IPS-18c (cell line): ENCODE measurements at regions not wholly inside any gene's neighbourhood (a gene's known extent, or its start where the extent isn't known, plus 50 kb on each side); places are given as distances from the start of the nearest gene placed in this dataset.
"Not testable (repeated sequence)": the region's sequence is repeated elsewhere in the genome, so short reads cannot be mapped to it uniquely, and the experiment has no call there.

ENCODE experiments used
- H3K4me3 ChIP-seq: 2 replicates; pipeline ENCODE4 v1.7.0; 2013; ENCODE audit warnings: low read depth, mild to moderate bottlenecking, low read length, moderate library complexity; ENCODE audit not compliant: insufficient read depth
- H3K9me3 ChIP-seq: one replicate; pipeline ENCODE4 v1.6.1; 2013; ENCODE audit warnings: mild to moderate bottlenecking, low read length, moderate library complexity; ENCODE audit not compliant: control insufficient read depth, insufficient read depth

GRCh38 chr5:57870267-57870666 is 387.7 kb upstream of the ACTBL2 start:
- not testable (repeated sequence) for H3K9me3 ChIP-seq, H3K4me3 ChIP-seq

DNA sequence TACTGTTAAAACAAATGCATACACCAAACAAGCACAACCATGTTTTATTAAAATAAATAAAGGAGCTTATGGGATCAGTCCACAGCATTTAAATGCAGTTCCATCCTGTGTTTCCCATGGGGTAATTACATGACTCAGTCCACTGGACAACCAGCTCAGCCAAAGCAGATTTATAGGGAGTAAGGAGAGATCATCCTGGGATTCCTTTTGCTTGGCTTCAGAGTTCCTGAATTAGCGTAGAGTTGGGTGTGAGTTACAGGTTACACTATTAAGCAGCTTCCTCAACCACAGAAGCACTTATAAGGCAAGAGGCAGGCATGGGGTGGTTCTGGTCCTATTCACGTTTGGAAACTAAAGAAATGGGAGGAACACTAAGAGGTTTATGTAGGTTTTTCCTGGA is 381.1 kb upstream of the ACTBL2 start:
- Histone ChIP-seq H3K9me3 (no peaks in the 10 kb centered on the region), H3K4me3 (no peak overlapping the region)

DNA sequence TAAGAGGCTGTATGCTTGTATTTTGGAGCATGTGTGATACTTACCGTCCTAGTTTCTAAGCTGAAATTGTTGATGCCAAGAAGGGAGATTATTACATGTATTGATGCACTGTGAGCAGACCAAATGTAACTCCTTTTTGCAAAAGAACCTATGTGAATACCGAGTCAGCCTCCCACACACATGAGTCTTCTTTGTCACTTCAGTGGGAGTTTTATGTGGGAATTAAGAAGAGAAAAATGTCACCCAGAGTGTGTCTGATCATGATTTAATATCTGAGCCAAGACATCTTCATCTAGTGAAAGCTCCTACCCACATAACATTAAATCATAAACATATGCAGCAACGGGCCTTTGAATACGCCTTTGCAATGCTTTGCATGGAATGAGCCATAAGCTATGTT is 380.3 kb upstream of the ACTBL2 start:
- H3K4me3 ChIP-seq, result no peak overlapping the region
- no peaks in the 10 kb centered on the region for H3K9me3 ChIP-seq

- H3K9me3 ChIP-seq, result no peaks in the 10 kb centered on the region
- no peak overlapping the region for H3K4me3 ChIP-seq
Observed at GRCh38 chr5:57862471-57862911, 379.9 kb upstream of the ACTBL2 start.

DNA sequence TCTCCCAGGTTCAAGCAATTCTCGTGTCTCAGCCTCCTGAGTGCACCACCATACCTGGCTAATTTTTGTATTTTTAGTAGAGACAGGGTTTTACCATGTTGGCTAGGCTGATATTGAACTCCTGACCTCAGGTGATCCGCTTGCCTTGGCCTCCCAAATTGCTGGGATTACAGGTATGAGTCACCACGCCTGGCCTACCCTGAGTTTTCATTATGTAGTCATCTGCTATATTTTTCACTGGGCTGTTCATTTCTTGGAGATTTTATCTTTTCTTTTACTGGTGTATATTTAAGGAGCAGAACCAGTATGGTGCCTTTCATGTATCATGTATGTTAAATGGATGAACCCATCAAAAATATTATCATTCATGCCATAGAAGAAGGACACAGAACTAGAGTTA is 377.0 kb upstream of the ACTBL2 start:
- Histone ChIP-seq H3K9me3 (no peaks in the 10 kb centered on the region), H3K4me3 (no peak overlapping the region)

GRCh38 chr5:57858905-57859304 is 376.3 kb upstream of the ACTBL2 start:
- no peaks in the 10 kb centered on the region for H3K9me3 ChIP-seq
- no peak overlapping the region for H3K4me3 ChIP-seq

DNA sequence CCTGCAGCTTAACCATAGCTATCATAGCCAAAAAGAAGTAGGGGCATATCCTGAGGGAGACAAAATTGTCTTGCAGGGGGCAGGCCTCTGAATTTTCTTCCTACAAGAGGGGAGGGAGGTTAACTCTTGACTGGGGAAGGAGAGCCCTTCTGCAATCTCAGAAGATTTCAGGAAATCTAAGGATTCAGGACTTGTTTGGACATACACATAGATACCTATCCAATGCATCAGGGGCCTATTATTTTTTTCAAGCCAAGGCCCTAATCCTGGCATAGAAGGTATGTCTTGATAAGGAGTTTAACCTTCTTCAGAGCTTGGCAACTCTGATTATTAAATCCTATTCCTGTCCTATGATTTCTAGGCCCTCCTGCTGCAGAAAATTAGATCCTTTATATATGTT is 375.1 kb upstream of the ACTBL2 start:
- H3K9me3 ChIP-seq, result no peaks in the 10 kb centered on the region

GRCh38 chr5:57855831-57856230 is 373.2 kb upstream of the ACTBL2 start:
- Histone ChIP-seq H3K4me3 (no peak overlapping the region), H3K9me3 (no peaks in the 10 kb centered on the region)

More for the DNA sequence above, 375.1 kb upstream of the ACTBL2 start:
- H3K4me3 ChIP-seq, result no peak overlapping the region

- Histone ChIP-seq H3K9me3 (no peaks in the 10 kb centered on the region), H3K4me3 (no peak overlapping the region)
Observed at GRCh38 chr5:57853929-57854697, 371.5 kb upstream of the ACTBL2 start.

- H3K9me3 ChIP-seq, result no peaks in the 10 kb centered on the region
- no peak overlapping the region for H3K4me3 ChIP-seq
Observed at GRCh38 chr5:57850109-57850508, 367.5 kb upstream of the ACTBL2 start.

GRCh38 chr5:57845025-57845424 is 362.4 kb upstream of the ACTBL2 start:
- no peak overlapping the region for H3K4me3 ChIP-seq

GRCh38 chr5:57844410-57844809 is 361.8 kb upstream of the ACTBL2 start:
- Histone ChIP-seq H3K9me3 (no peaks in the 10 kb centered on the region), H3K4me3 (no peak overlapping the region)

More at GRCh38 chr5:57845025-57845424, 362.4 kb upstream of the ACTBL2 start:
- H3K9me3 ChIP-seq, result no peaks in the 10 kb centered on the region

GRCh38 chr5:57843059-57843367 is 360.4 kb upstream of the ACTBL2 start:
- no peak overlapping the region for H3K4me3 ChIP-seq
- no peaks in the 10 kb centered on the region for H3K9me3 ChIP-seq

DNA sequence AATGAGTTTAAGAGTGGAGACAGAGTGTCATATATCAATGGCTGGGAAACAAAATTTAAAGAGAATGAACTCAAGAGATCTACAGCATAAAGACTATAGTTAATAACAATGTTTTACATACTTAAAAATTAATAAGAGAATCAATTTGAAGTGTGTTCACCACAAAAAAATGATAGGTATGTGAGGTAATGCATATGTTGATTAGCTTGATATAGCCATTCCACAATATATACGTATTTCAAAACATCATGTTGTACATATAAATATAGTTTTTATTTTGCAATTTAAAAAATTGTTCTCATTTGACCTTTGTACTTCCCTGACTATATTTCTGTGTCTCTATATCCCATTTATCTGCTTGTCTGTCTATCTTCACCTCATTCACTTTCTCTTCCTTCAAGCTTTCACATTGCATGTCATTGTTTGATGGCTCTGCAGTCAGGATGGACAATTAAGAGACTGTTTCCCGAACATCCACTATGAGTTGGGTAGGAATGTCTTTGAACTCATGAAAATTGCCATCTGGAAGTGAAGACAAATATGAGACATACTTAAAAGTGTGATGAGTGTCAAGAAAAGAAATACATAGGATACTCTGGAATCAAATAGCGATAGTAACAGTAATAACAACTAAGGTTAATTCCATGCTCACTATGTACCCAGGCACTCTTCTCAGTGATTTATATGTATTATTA is 359.9 kb upstream of the ACTBL2 start:
- H3K9me3 ChIP-seq, result no peaks in the 10 kb centered on the region
- no peak overlapping the region for H3K4me3 ChIP-seq

GRCh38 chr5:57841676-57842363 is 359.2 kb upstream of the ACTBL2 start:
- Histone ChIP-seq H3K9me3 (no peaks in the 10 kb centered on the region), H3K4me3 (no peak overlapping the region)

DNA sequence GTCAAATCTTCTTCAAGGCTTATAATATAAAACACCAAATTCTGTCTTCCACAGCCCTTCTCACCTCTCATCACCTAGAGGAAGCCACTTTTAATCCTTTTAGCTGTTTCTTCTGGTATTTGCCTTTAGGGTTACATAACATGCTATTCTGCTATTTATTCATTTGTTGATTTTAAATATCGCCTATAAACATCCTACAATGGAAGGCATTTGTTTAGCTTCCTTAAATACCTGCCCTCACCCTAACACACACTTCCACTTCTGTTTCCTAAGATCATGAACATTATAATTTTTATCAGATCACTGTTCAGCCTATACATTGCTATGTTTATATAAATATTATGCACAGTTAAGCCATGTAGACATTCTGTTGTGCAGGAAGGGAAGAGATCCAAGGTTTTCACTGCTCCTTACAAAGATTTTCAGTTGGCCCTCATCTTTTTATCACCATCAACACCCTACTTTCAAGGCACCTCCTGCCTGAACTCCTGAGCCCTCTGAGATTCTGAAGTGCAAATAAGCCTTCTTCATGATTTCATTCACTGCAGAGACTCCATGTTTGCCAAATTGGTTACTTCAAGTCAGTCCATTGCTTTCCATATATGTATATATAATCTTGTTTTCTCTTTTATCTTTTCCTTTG is 356.9 kb upstream of the ACTBL2 start:
- no peaks in the 10 kb centered on the region for H3K9me3 ChIP-seq
- no peak overlapping the region for H3K4me3 ChIP-seq

GRCh38 chr5:57839025-57839424 is 356.4 kb upstream of the ACTBL2 start:
- Histone ChIP-seq H3K9me3 (no peaks in the 10 kb centered on the region), H3K4me3 (no peak overlapping the region)

DNA sequence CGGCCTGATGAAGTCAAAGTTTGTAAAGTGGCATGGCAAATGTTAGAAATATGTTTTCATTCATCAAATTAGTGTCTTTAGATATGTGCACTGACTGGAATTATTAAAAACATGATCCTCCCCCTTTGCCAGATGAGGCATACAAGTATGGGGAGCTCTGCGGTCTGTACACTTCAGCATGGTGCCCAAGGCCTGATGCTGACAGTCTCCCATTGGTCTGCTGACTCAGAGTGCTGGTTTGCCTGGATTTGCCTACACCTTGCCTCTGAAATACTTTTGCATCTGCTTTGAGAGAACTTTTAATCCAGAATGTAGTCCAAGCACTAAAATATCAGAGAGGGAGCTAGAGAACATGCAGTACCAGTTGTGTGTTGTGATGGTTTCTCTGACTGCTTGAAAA is 354.3 kb upstream of the ACTBL2 start:
- H3K9me3 ChIP-seq, result no peaks in the 10 kb centered on the region
- no peak overlapping the region for H3K4me3 ChIP-seq
